Transverse colon (tissue), 4 donors: ENCODE measurements at regions not wholly inside any gene's neighbourhood (a gene's known extent, or its start where the extent isn't known, plus 50 kb on each side); places are given as distances from the start of the nearest gene placed in this dataset.

Experiments used
- DNase-seq: peaks from one replicate; pipeline ENCODE4 v3.0.0-alpha.2; 2019
- H3K27ac ChIP-seq, 4 donors: fragments of 200-600 bp; sonication (generic); 2 replicates each; pipeline ENCODE4 v1.5.1; 2016 to 2018; ENCODE audit warnings: inconsistent platforms in 4 of 4
- H3K27me3 ChIP-seq: fragments of 200-600 bp; sonication (generic); 2 replicates; pipeline ENCODE4 v1.5.1; 2017; ENCODE audit warnings: inconsistent platforms
- H3K36me3 ChIP-seq, 4 donors: fragments of 200-600 bp; sonication (generic); 2 replicates each; pipeline ENCODE4 v1.5.1; 2017 to 2019; ENCODE audit warnings: inconsistent platforms in 4 of 4
- H3K4me1 ChIP-seq, 4 donors: fragments of 200-600 bp; sonication (generic); 2 replicates each; pipeline ENCODE4 v1.5.1; 2017 to 2020; ENCODE audit warnings: inconsistent platforms in 4 of 4
- H3K4me3 ChIP-seq, 4 donors: fragments of 200-600 bp; sonication (generic); 1 replicate in 1 of 4; 2 replicates in 3 of 4; pipeline versions ENCODE4 v1.5.1 to v1.6.1; 2017 to 2019; ENCODE audit warnings: inconsistent platforms in 4 of 4
- H3K9me3 ChIP-seq, 2 donors: fragments of 200-600 bp; sonication (generic); 2 replicates each; pipeline ENCODE4 v1.5.1; 2017 to 2019; ENCODE audit warnings: inconsistent platforms in 2 of 2
- EP300 ChIP-seq: sonication (generic); formaldehyde crosslinking; IDR thresholded peaks from one replicate; pipeline ENCODE4 v1.6.1; 2017; ENCODE audit warnings: antibody characterized with exemption, low read depth
- POLR2A ChIP-seq: fragments of 450-650 bp; IDR thresholded peaks from one replicate; pipeline ENCODE4 v1.6.1; 2016; ENCODE audit warnings: antibody characterized with exemption, mild to moderate bottlenecking, moderate library complexity
- POLR2AphosphoS5 ChIP-seq, 3 donors: sonication (generic); formaldehyde crosslinking; IDR thresholded peaks; one replicate each; pipeline ENCODE4 v1.6.1; 2016; ENCODE audit warnings: antibody characterized with exemption in 3 of 3
- WGBS, 2 donors: methylation state at CpG; one replicate each; pipeline ENCODE4 v1.1.5; 2018; ENCODE audit warnings: low coverage in 1 of 2; 5-methylcytosine and 5-hydroxymethylcytosine counted together
- in situ Hi-C, 4 donors: fragments of 200-750 bp; cut with MboI; loops; one replicate each; pipeline versions ENCODE4 v1.15.0 to v1.15.1; 2017; ENCODE audit warnings: low sequenced_read_pairs in 3 of 4, low pct_ligation_motif_present in 1 of 4, low pct_unique_long_range_greater_than_20kb in 1 of 4
- intact Hi-C: fragments of 100-400 bp; cut with DNase I; formaldehyde crosslinking; loops from one replicate; pipeline ENCODE4 v1.15.1; 2023; ENCODE audit warnings: low total_unique reads
- TF ChIP-seq, protein P1 (sequence below), 5 experiments: fragments of 200-600 bp in 3 of 5; fragments of 450-650 bp in 2 of 5; sonication (generic) in 3 of 5; IDR thresholded peaks; 1 replicate in 2 of 5; 2 replicates in 3 of 5; pipeline ENCODE4 v1.5.1; 2016 to 2017; ENCODE audit warnings: antibody characterized with exemption in 5 of 5, inconsistent platforms in 3 of 5, mild to moderate bottlenecking in 2 of 5, moderate library complexity in 1 of 5

GRCh38 chr1:30312226-30312625 is 411.2 kb downstream of the MATN1 start:
- H3K4me1 ChIP-seq, result no peaks in the 10 kb centered on the region
- TF ChIP-seq, protein P1, sequence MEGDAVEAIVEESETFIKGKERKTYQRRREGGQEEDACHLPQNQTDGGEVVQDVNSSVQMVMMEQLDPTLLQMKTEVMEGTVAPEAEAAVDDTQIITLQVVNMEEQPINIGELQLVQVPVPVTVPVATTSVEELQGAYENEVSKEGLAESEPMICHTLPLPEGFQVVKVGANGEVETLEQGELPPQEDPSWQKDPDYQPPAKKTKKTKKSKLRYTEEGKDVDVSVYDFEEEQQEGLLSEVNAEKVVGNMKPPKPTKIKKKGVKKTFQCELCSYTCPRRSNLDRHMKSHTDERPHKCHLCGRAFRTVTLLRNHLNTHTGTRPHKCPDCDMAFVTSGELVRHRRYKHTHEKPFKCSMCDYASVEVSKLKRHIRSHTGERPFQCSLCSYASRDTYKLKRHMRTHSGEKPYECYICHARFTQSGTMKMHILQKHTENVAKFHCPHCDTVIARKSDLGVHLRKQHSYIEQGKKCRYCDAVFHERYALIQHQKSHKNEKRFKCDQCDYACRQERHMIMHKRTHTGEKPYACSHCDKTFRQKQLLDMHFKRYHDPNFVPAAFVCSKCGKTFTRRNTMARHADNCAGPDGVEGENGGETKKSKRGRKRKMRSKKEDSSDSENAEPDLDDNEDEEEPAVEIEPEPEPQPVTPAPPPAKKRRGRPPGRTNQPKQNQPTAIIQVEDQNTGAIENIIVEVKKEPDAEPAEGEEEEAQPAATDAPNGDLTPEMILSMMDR (IDR thresholded peaks at IDR 0.05), result no peak
- TF ChIP-seq POLR2A (no peak), POLR2AphosphoS5 (IDR thresholded peaks at IDR 0.05) (no peak), EP300 (no peak)
- H3K27me3 ChIP-seq, result peaks cover 16% of the 10 kb centered on the region
- no peaks in the 10 kb centered on the region for H3K9me3 ChIP-seq
- 69 to 85% methylated on average over 2 to 7 of the region's 7 CpGs for WGBS, 2 donors
- no peak for DNase-seq
- H3K4me3 ChIP-seq, result no peak overlapping the region
- in situ Hi-C loops, result no loop called here
- H3K36me3 ChIP-seq, result no peaks in the 10 kb centered on the region
- intact Hi-C loops, result no loop called here
- no peak overlapping the region for H3K27ac ChIP-seq

DNA sequence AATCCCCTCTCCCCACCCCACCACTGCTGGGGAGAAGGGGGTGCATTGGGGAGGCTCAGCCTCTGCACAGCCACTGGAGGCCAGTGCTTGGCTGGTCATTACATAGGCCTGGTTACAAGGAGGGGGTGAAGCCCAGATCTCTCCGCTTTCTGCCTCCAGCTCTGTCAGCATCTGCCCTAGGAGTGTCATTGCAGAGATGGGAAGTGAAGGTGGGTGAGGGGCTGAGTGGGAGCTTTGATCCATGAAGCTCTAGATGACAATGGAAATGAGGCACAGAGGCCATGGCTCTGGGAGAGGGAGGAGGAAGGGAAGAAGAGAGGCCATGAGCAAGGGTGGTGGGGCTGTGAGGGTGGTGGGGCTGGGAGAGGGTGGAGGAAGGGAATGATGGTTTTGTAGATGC is 411.6 kb downstream of the MATN1 start:
- no peak for DNase-seq
- in situ Hi-C loops (no loop called here), intact Hi-C loops (no loop called here)
- TF ChIP-seq POLR2AphosphoS5 (IDR thresholded peaks at IDR 0.05), result no peak
- no peak for TF ChIP-seq EP300
- TF ChIP-seq, protein P1 (IDR thresholded peaks at IDR 0.05), result no peak
- no peak for TF ChIP-seq POLR2A
- Histone ChIP-seq H3K27me3 (peaks cover 15% of the 10 kb centered on the region), H3K27ac (no peak overlapping the region), H3K9me3 (no peaks in the 10 kb centered on the region), H3K36me3 (no peaks in the 10 kb centered on the region), H3K4me1 (no peaks in the 10 kb centered on the region), H3K4me3 (no peak overlapping the region)
- 80% methylated on average over 1 of the region's 1 CpG; no CpG with 5 or more reads in 1 of the 2 donors for WGBS, 2 donors

- Histone ChIP-seq H3K27ac (no peak overlapping the region), H3K4me1 (no peaks in the 10 kb centered on the region), H3K36me3 (no peaks in the 10 kb centered on the region), H3K27me3 (peaks cover 12% of the 10 kb centered on the region), H3K9me3 (no peaks in the 10 kb centered on the region), H3K4me3 (no peak overlapping the region)
- DNase-seq, result no peak
- in situ Hi-C loops, result no loop called here
- intact Hi-C loops, result no loop called here
- 66 to 83% methylated on average over 1 to 11 of the region's 11 CpGs for WGBS, 2 donors
- TF ChIP-seq POLR2AphosphoS5 (IDR thresholded peaks at IDR 0.05), result no peak
- no peak for TF ChIP-seq EP300
- TF ChIP-seq POLR2A, result no peak
- TF ChIP-seq, protein P1 (IDR thresholded peaks at IDR 0.05), result no peak
Observed at GRCh38 chr1:30310966-30311742, 412.2 kb downstream of the MATN1 start.

DNA sequence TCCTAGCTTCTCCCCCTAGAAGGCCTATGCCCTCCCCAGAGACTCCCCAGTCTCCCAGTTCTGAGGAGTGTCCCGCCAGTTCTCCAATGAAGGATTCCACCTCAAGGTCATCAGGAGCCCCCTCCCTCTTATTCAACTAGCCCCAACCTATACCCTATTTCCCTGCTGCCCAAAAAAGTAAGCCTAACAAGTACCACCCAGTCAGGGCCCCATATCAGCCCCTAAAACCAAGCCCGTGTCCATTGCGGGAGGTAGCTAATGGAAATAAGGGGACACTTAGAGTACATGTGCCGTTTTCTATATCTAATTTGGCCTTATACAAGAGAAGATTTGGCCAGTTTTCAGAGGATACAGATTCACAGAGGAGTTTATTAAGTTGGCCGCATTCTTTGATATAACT is 416.2 kb downstream of the MATN1 start:
- TF ChIP-seq EP300 (no peak), POLR2AphosphoS5 (IDR thresholded peaks at IDR 0.05) (no peak)
- TF ChIP-seq, protein P1 (IDR thresholded peaks at IDR 0.05), result no peak
- intact Hi-C loops, result no loop called here
- no peaks in the 10 kb centered on the region for H3K9me3 ChIP-seq
- H3K4me1 ChIP-seq, result no peaks in the 10 kb centered on the region
- in situ Hi-C loops, result no loop called here
- no peak for DNase-seq
- no peaks in the 10 kb centered on the region for H3K27me3 ChIP-seq
- no peak overlapping the region for H3K4me3 ChIP-seq
- no peak overlapping the region for H3K27ac ChIP-seq
- WGBS, 2 donors, result 91% methylated on average over 5 of the region's 5 CpGs; no CpG with 5 or more reads in 1 of the 2 donors
- no peaks in the 10 kb centered on the region for H3K36me3 ChIP-seq
